SK-N-MC (cell line): ENCODE measurements at regions not wholly inside any gene's neighbourhood (a gene's known extent, or its start where the extent isn't known, plus 50 kb on each side); places are given as distances from the start of the nearest gene placed in this dataset.
A peak's percentile ranks its signal among the peaks of the same experiment; 100 is the strongest.

Experiments
- DNase-seq: peaks from one replicate; pipeline ENCODE4 v3.0.0-alpha.2; 2011; ENCODE audit warnings: low read depth, low spot score
- H3K27ac ChIP-seq: fragments of 200-600 bp; sonication (generic); 2 replicates; pipeline ENCODE4 v1.5.1; 2016; ENCODE audit warnings: mixed run types
- H3K36me3 ChIP-seq: fragments of 200-600 bp; sonication (generic); 2 replicates; pipeline ENCODE4 v1.6.1; 2017; ENCODE audit warnings: antibody characterized with exemption, low read length, mixed read lengths; ENCODE audit not compliant: insufficient read depth
- H3K4me3 ChIP-seq: fragments of 200-600 bp; sonication (generic); 2 replicates; pipeline ENCODE4 v1.5.1; 2016
- H3K9ac ChIP-seq: fragments of 200-600 bp; sonication (generic); 2 replicates; pipeline ENCODE4 v1.8.0; 2017; ENCODE audit warnings: mixed run types, mixed read lengths; ENCODE audit not compliant: insufficient read length
- H3K9me3 ChIP-seq: fragments of 200-600 bp; sonication (generic); 2 replicates; pipeline ENCODE4 v1.6.1; 2017; ENCODE audit warnings: low read depth, mild to moderate bottlenecking, antibody characterized with exemption, low read length, moderate library complexity, mixed read lengths
- EZH2 ChIP-seq: fragments of 200-600 bp; sonication (generic); IDR thresholded peaks from one replicate; pipeline ENCODE4 v1.6.1; 2017; ENCODE audit warnings: antibody characterized with exemption
- FOXP2 ChIP-seq: optimal IDR thresholded peaks from 2 replicates; pipeline ENCODE3; 2011; ENCODE audit warnings: mild to moderate bottlenecking, moderate library complexity; ENCODE audit not compliant: insufficient read depth; ENCODE audit errors: extremely low read length, control extremely low read depth
- POLR2AphosphoS5 ChIP-seq: IDR thresholded peaks from 2 replicates; pipeline ENCODE4 v1.6.1; 2012; ENCODE audit warnings: mild to moderate bottlenecking, low read depth, low read length, borderline replicate concordance

DNA sequence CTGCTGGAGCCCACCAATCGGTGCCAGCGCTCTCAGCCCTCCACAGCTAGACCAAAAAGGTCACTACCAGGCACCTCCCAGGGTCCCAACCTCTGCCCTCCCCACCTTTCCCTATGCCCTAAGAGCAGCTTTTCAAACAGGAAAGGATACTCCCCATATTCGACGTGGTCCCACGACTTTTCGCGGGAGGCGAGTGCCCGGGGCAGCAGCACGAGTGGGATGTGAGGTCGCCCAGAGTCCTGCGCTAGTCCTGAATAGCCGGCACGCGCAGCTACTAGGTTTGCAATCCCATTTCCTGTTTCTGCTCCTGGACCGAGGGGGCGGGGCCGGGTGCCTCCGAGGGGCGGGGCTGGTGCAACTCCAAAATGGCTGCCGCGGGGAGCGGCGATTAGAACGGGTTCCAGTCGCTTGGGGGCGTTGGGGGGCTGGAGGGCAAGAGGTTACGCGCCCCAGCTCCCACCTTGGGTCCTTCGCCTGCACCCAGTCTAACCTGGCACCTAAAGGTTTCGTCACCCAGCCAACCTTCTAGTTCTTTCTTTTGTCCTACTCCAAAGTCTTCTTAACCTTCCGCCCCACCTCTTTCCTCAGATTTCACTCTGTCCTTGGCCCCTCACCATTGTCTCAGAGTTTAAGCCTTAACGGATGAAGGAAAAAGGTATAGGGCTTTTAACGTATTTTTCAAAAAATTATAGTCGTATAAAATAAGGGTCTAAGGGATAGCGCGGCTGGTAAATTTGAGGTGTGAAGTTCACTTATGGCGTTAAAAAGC is 85.0 kb upstream of the TENT5D start:
- TF ChIP-seq POLR2AphosphoS5 (peak; percentile 38; the same call in 1 of the 2 replicates), FOXP2 (no peak), EZH2 (no peak)
- no peaks in the 10 kb centered on the region for H3K36me3 ChIP-seq
- DNase-seq: no peak
- no peaks in the 10 kb centered on the region for H3K9me3 ChIP-seq
- peak overlapping the region; percentile 27; the same call in 1 of the 2 replicates for H3K4me3 ChIP-seq
- H3K27ac ChIP-seq: no peak overlapping the region
- no peak overlapping the region for H3K9ac ChIP-seq

DNA sequence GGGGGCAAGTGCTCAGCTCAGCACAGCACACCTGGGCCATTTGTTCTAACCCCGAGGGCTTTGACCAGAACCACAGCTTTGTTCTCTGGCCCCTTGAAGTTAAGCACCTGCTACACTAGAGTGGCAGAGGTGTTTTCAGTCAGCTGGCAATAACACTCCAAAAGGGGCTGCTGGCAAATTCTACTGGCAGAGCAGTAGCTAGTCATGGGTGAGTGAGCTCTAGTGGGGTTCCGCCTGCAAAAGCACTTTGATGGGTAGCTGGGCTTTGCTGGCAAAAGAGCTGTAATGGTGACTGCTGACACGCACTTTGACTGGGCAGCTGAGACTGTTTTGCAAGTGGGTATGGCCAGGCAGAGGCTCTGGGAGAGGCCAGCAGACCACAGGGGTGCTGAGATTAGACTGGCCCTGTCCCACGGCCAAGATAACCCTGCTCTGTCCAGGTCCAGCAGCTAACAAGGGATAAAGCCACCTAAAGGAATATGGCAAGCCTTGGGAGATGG is 65.2 kb upstream of the TENT5D start:
- Histone ChIP-seq H3K36me3 (no peaks in the 10 kb centered on the region), H3K4me3 (no peak overlapping the region), H3K27ac (no peak overlapping the region), H3K9me3 (no peaks in the 10 kb centered on the region), H3K9ac (no peak overlapping the region)
- no peak for DNase-seq
- TF ChIP-seq FOXP2: no peak
- no peak for TF ChIP-seq EZH2
- TF ChIP-seq POLR2AphosphoS5: no peak
